ENCODE measurements at regions not wholly inside any gene's neighbourhood (a gene's known extent, or its start where the extent isn't known, plus 50 kb on each side); places are given as distances from the start of the nearest gene placed in this dataset.

- H3K4me3 ChIP-seq (ENCODE audit: low read depth, low read length) = no peak overlapping the region
- DNase-seq (ENCODE audit: low read depth) = no peak
- no peak for TF ChIP-seq POLR2A (IDR thresholded peaks at IDR 0.05; ENCODE audit: extremely low read depth, insufficient read length)
- no peak for TF ChIP-seq CTCF (IDR thresholded peaks at IDR 0.05; ENCODE audit: low read depth, low read length)
- no peak for TF ChIP-seq MAX (IDR thresholded peaks at IDR 0.05; ENCODE audit: low read depth, low read length)
- TF ChIP-seq MYC (IDR thresholded peaks at IDR 0.05; ENCODE audit: low read depth, low read length) = no peak
Measured at GRCh38 chr3:24608701-24609390, 114.2 kb upstream of the THRB start.

- DNase-seq (ENCODE audit: low read depth) = no peak
- TF ChIP-seq CTCF (IDR thresholded peaks at IDR 0.05; ENCODE audit: low read depth, low read length) (no peak), MAX (IDR thresholded peaks at IDR 0.05; ENCODE audit: low read depth, low read length) (no peak), POLR2A (IDR thresholded peaks at IDR 0.05; ENCODE audit: extremely low read depth, insufficient read length) (no peak), MYC (IDR thresholded peaks at IDR 0.05; ENCODE audit: low read depth, low read length) (no peak)
- H3K4me3 ChIP-seq (ENCODE audit: low read depth, low read length) = no peak overlapping the region
Measured at GRCh38 chr3:24614359-24614758, 119.7 kb upstream of the THRB start.

GRCh38 chr3:24615177-24615576 is 120.5 kb upstream of the THRB start:
- H3K4me3 ChIP-seq (ENCODE audit: low read depth, low read length) = no peak overlapping the region
- TF ChIP-seq MAX (IDR thresholded peaks at IDR 0.05; ENCODE audit: low read depth, low read length) (no peak), MYC (IDR thresholded peaks at IDR 0.05; ENCODE audit: low read depth, low read length) (no peak)
- DNase-seq (ENCODE audit: low read depth) = no peak

GRCh38 chr3:24616110-24616829 is 121.6 kb upstream of the THRB start:
- no peak overlapping the region for H3K4me3 ChIP-seq (ENCODE audit: low read depth, low read length)
- TF ChIP-seq CTCF (IDR thresholded peaks at IDR 0.05; ENCODE audit: low read depth, low read length) = no peak
- no peak for TF ChIP-seq MAX (IDR thresholded peaks at IDR 0.05; ENCODE audit: low read depth, low read length)
- TF ChIP-seq POLR2A (IDR thresholded peaks at IDR 0.05; ENCODE audit: extremely low read depth, insufficient read length) = no peak
- TF ChIP-seq MYC (IDR thresholded peaks at IDR 0.05; ENCODE audit: low read depth, low read length) = no peak
- DNase-seq (ENCODE audit: low read depth) = no peak

GRCh38 chr3:24622138-24622537 is 127.5 kb upstream of the THRB start:
- TF ChIP-seq MYC (IDR thresholded peaks at IDR 0.05; ENCODE audit: low read depth, low read length) (no peak), POLR2A (IDR thresholded peaks at IDR 0.05; ENCODE audit: extremely low read depth, insufficient read length) (no peak), CTCF (IDR thresholded peaks at IDR 0.05; ENCODE audit: low read depth, low read length) (no peak), MAX (IDR thresholded peaks at IDR 0.05; ENCODE audit: low read depth, low read length) (no peak)
- H3K4me3 ChIP-seq (ENCODE audit: low read depth, low read length) = no peak overlapping the region
- no peak for DNase-seq (ENCODE audit: low read depth)

GRCh38 chr3:24622696-24623225 is 128.1 kb upstream of the THRB start:
- no peak for DNase-seq (ENCODE audit: low read depth)
- TF ChIP-seq POLR2A (IDR thresholded peaks at IDR 0.05; ENCODE audit: extremely low read depth, insufficient read length) = no peak
- TF ChIP-seq CTCF (IDR thresholded peaks at IDR 0.05; ENCODE audit: low read depth, low read length) = no peak
- no peak for TF ChIP-seq MAX (IDR thresholded peaks at IDR 0.05; ENCODE audit: low read depth, low read length)
- no peak for TF ChIP-seq MYC (IDR thresholded peaks at IDR 0.05; ENCODE audit: low read depth, low read length)
- H3K4me3 ChIP-seq (ENCODE audit: low read depth, low read length) = no peak overlapping the region

Data from NB4 (cell line).